H9 (cell line): ENCODE measurements at regions not wholly inside any gene's neighbourhood (a gene's known extent, or its start where the extent isn't known, plus 50 kb on each side); places are given as distances from the start of the nearest gene placed in this dataset.

ENCODE experiments used
- DNase-seq: peaks from one replicate; pipeline ENCODE4 v3.0.0-alpha.2; 2017
- H2AFZ ChIP-seq: one replicate; pipeline ENCODE4 v1.6.1; 2013; ENCODE audit warnings: mild to moderate bottlenecking, low read length, control low read depth, moderate library complexity
- H2AK5ac ChIP-seq: 2 replicates; pipeline ENCODE4 v1.6.1; 2013; ENCODE audit warnings: low read length, control low read depth, mixed read lengths; ENCODE audit not compliant: insufficient read length
- H2BK120ac ChIP-seq: one replicate; pipeline ENCODE4 v1.6.1; 2013; ENCODE audit warnings: low read depth, mild to moderate bottlenecking, low read length, control low read depth, inconsistent platforms; ENCODE audit not compliant: poor library complexity, severe bottlenecking
- H2BK12ac ChIP-seq: 2 replicates; pipeline ENCODE4 v1.6.1; 2013; ENCODE audit warnings: low read length, control low read depth, mixed read lengths, low read depth; ENCODE audit not compliant: insufficient read length
- H2BK15ac ChIP-seq: 2 replicates; pipeline ENCODE4 v1.6.1; 2013; ENCODE audit warnings: low read depth, low read length, control low read depth
- H2BK20ac ChIP-seq: one replicate; pipeline ENCODE4 v1.6.1; 2013; ENCODE audit warnings: low read depth, mild to moderate bottlenecking, low read length, control low read depth, inconsistent platforms; ENCODE audit not compliant: poor library complexity, severe bottlenecking
- H2BK5ac ChIP-seq: 2 replicates; pipeline ENCODE4 v1.6.1; 2013; ENCODE audit warnings: low read length, control low read depth, mixed read lengths; ENCODE audit not compliant: insufficient read length
- H3K14ac ChIP-seq: 2 replicates; pipeline ENCODE4 v1.6.1; 2013; ENCODE audit warnings: low read length, control low read depth; ENCODE audit not compliant: insufficient read depth
- H3K18ac ChIP-seq: 2 replicates; pipeline ENCODE4 v1.6.1; 2013; ENCODE audit warnings: low read depth, mild to moderate bottlenecking, mixed read lengths, low read length, control low read depth; ENCODE audit not compliant: insufficient read length
- H3K23ac ChIP-seq: 2 replicates; pipeline ENCODE4 v1.6.1; 2013; ENCODE audit warnings: low read length, control low read depth, mixed read lengths, low read depth; ENCODE audit not compliant: insufficient read length
- H3K23me2 ChIP-seq: 2 replicates; pipeline ENCODE4 v1.6.1; 2013; ENCODE audit warnings: low read depth, mild to moderate bottlenecking, mixed read lengths, low read length, control low read depth; ENCODE audit not compliant: insufficient read length, poor library complexity, severe bottlenecking
- H3K27ac ChIP-seq: 2 replicates; pipeline ENCODE4 v1.5.1; 2013; ENCODE audit warnings: low read length, control low read depth, mixed read lengths, low read depth; ENCODE audit not compliant: insufficient read length
- H3K27me3 ChIP-seq: 2 replicates; pipeline ENCODE4 v1.6.1; 2013; ENCODE audit warnings: low read length, control low read depth, inconsistent platforms; ENCODE audit not compliant: insufficient read depth
- H3K4ac ChIP-seq: 2 replicates; pipeline ENCODE4 v1.6.1; 2013; ENCODE audit warnings: low read depth, mild to moderate bottlenecking, control low read depth, inconsistent platforms, low read length, moderate library complexity
- H3K4me1 ChIP-seq: 2 replicates; pipeline ENCODE4 v1.6.1; 2013; ENCODE audit warnings: low read length, control low read depth, inconsistent platforms; ENCODE audit not compliant: insufficient read depth
- H3K4me2 ChIP-seq: 2 replicates; pipeline ENCODE4 v1.6.1; 2013; ENCODE audit warnings: low read length, control low read depth, mixed read lengths; ENCODE audit not compliant: insufficient read length, insufficient read depth
- H3K56ac ChIP-seq: 2 replicates; pipeline ENCODE4 v1.6.1; 2013; ENCODE audit warnings: low read depth, mild to moderate bottlenecking, mixed read lengths, low read length, control low read depth; ENCODE audit not compliant: insufficient read length
- H3K79me1 ChIP-seq: 2 replicates; pipeline ENCODE4 v1.6.1; 2013; ENCODE audit warnings: low read depth, mild to moderate bottlenecking, moderate library complexity, low read length, control low read depth, inconsistent platforms; ENCODE audit not compliant: insufficient read depth, poor library complexity, severe bottlenecking
- H3K79me2 ChIP-seq: 2 replicates; pipeline ENCODE4 v1.6.1; 2013; ENCODE audit warnings: low read length, control low read depth, inconsistent platforms; ENCODE audit not compliant: insufficient read depth
- H3K9ac ChIP-seq: 2 replicates; pipeline ENCODE4 v1.6.1; 2013; ENCODE audit warnings: low read length, control low read depth, mixed read lengths; ENCODE audit not compliant: insufficient read length; ENCODE audit errors: extremely low read depth
- H3K9me3 ChIP-seq: one replicate; pipeline ENCODE4 v1.6.1; 2013; ENCODE audit warnings: low read depth, low read length, inconsistent platforms; ENCODE audit not compliant: control insufficient read depth
- H3T11ph ChIP-seq: one replicate; pipeline ENCODE4 v1.6.1; 2013; ENCODE audit warnings: mild to moderate bottlenecking, low read length, control low read depth, inconsistent platforms
- H4K20me1 ChIP-seq: one replicate; pipeline ENCODE4 v1.6.1; 2013; ENCODE audit not compliant: control insufficient read depth, insufficient read length, insufficient read depth
- H4K5ac ChIP-seq: 2 replicates; pipeline ENCODE4 v1.6.1; 2013; ENCODE audit warnings: low read depth, mild to moderate bottlenecking, mixed read lengths, low read length, control low read depth; ENCODE audit not compliant: insufficient read length
- H4K8ac ChIP-seq: replicated peaks from 2 replicates; pipeline ENCODE4 v1.6.1; 2013; ENCODE audit warnings: low read length, control low read depth, mixed read lengths, low read depth; ENCODE audit not compliant: insufficient read length
- H4K91ac ChIP-seq: 2 replicates; pipeline ENCODE4 v1.6.1; 2013; ENCODE audit warnings: low read depth, mild to moderate bottlenecking, moderate library complexity, mixed read lengths, low read length, control low read depth; ENCODE audit not compliant: insufficient read length
- H3K27ac Mint-ChIP-seq, 3 experiments: 2 replicates in 2 of 3; 3 replicates in 1 of 3; pipeline ENCODE4 v1.8.0; 2020 to 2021; ENCODE audit warnings: mixed read lengths in 3 of 3, mild to moderate bottlenecking in 1 of 3, moderate library complexity in 1 of 3
- H3K27me3 Mint-ChIP-seq: 2 replicates; pipeline ENCODE4 v1.8.0; 2021; ENCODE audit warnings: low read depth, mild to moderate bottlenecking, moderate library complexity, mixed read lengths
- H3K36me3 Mint-ChIP-seq, 3 experiments: 2 replicates in 2 of 3; 3 replicates in 1 of 3; pipeline ENCODE4 v1.8.0; 2020 to 2021; ENCODE audit warnings: low read depth in 3 of 3, mixed read lengths in 3 of 3; ENCODE audit not compliant: insufficient read depth in 1 of 3
- H3K4me1 Mint-ChIP-seq, 2 experiments: 2 replicates each; pipeline ENCODE4 v1.8.0; 2020; ENCODE audit warnings: mixed read lengths in 2 of 2
- H3K4me3 Mint-ChIP-seq, 2 experiments: 2 replicates in 1 of 2; 3 replicates in 1 of 2; pipeline ENCODE4 v1.8.0; 2020 to 2021; ENCODE audit warnings: mild to moderate bottlenecking in 2 of 2, mixed read lengths in 2 of 2, moderate library complexity in 1 of 2
- H3K9me3 Mint-ChIP-seq, 2 experiments: 2 replicates in 1 of 2; 3 replicates in 1 of 2; pipeline ENCODE4 v1.8.0; 2020; ENCODE audit warnings: mild to moderate bottlenecking in 2 of 2, mixed read lengths in 2 of 2, moderate library complexity in 1 of 2
- WGBS: extraction: QIAGEN DNeasy Blood & Tissue Kit; methylation state at CpG from one replicate; pipeline ENCODE4 v1.1.7; 2013; ENCODE audit warnings: missing lambda C conversion rate, low lambda C conversion rate, mixed read lengths; ENCODE audit not compliant: insufficient read length; ENCODE audit errors: extremely low coverage; 5-methylcytosine and 5-hydroxymethylcytosine counted together
- TF ChIP-seq, protein P1 (sequence below): fragments of 200-600 bp; sonication (generic); conservative IDR thresholded peaks from 3 replicates; pipeline ENCODE4 v1.8.0; 2021; ENCODE audit warnings: antibody characterized with exemption, mild to moderate bottlenecking

DNA sequence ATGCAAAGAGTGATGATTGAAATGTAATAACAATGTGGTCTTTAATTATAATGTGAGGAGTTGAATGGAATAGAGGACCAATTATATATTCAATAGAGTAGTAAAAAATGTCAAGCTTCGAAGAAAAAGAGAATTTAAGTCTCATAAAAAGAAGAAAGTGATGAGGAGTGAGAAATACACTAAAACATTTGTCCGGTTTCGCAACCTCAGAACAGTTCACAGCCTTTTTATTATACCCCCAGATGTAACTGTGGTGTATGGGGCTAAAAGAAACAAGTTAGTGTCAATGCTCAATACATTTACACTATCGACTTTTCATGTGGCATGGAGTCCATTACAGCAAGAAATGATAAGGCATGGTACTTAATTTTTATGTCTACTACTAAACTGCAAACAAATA lies 386.5 kb upstream of the ATP11B start:
- Histone ChIP-seq H4K20me1 (no peaks in the 10 kb centered on the region), H2BK12ac (no peak overlapping the region), H4K5ac (no peak overlapping the region), H3K23me2 (no peaks in the 10 kb centered on the region), H2BK15ac (no peak overlapping the region), H3K27me3 (no peaks in the 10 kb centered on the region), H3K14ac (no peak overlapping the region), H3K23ac (no peak overlapping the region), H4K8ac (no peak overlapping the region), H3K9ac (no peak overlapping the region), H3K9me3 (no peaks in the 10 kb centered on the region), H2AK5ac (no peak overlapping the region), H3K79me2 (no peaks in the 10 kb centered on the region), H2BK20ac (no peak overlapping the region), H3K56ac (no peak overlapping the region), H3K4me2 (no peak overlapping the region), H3T11ph (no peak overlapping the region), H3K4ac (no peak overlapping the region), H4K91ac (no peak overlapping the region), H3K79me1 (no peaks in the 10 kb centered on the region), H3K18ac (no peak overlapping the region), H2BK120ac (no peak overlapping the region), H3K27ac (no peak overlapping the region), H3K4me1 (peaks cover 6% of the 10 kb centered on the region; the same call in 1 of the 2 replicates), H2BK5ac (no peak overlapping the region), H2AFZ (no peak overlapping the region)
- peaks cover 0 to 2% of the 10 kb centered on the region in 2 experiments; a peak in 1 of 5 replicates for H3K9me3 Mint-ChIP-seq
- no peaks in the 10 kb centered on the region for H3K36me3 Mint-ChIP-seq
- TF ChIP-seq, protein P1, sequence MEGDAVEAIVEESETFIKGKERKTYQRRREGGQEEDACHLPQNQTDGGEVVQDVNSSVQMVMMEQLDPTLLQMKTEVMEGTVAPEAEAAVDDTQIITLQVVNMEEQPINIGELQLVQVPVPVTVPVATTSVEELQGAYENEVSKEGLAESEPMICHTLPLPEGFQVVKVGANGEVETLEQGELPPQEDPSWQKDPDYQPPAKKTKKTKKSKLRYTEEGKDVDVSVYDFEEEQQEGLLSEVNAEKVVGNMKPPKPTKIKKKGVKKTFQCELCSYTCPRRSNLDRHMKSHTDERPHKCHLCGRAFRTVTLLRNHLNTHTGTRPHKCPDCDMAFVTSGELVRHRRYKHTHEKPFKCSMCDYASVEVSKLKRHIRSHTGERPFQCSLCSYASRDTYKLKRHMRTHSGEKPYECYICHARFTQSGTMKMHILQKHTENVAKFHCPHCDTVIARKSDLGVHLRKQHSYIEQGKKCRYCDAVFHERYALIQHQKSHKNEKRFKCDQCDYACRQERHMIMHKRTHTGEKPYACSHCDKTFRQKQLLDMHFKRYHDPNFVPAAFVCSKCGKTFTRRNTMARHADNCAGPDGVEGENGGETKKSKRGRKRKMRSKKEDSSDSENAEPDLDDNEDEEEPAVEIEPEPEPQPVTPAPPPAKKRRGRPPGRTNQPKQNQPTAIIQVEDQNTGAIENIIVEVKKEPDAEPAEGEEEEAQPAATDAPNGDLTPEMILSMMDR, result no peak
- H3K27ac Mint-ChIP-seq, result no peak overlapping the region
- no peak for DNase-seq
- no peak overlapping the region for H3K4me3 Mint-ChIP-seq
- H3K27me3 Mint-ChIP-seq, result no peaks in the 10 kb centered on the region
- WGBS, result no CpG with 5 or more reads among the region's 4 CpGs
- H3K4me1 Mint-ChIP-seq, result peaks cover 16 to 18% of the 10 kb centered on the region in 2 experiments
